GM12878 (cell line): ENCODE measurements at regions not wholly inside any gene's neighbourhood (a gene's known extent, or its start where the extent isn't known, plus 50 kb on each side); places are given as distances from the start of the nearest gene placed in this dataset.

Experiments
- ATAC-seq: fragments of 200-7000 bp; cut with Tn5 transposase; 3 replicates; pipeline ENCODE4 v1.9.1; 2020; ENCODE audit warnings: mild to moderate bottlenecking, moderate library complexity
- BruUV-seq: library from RNA; stranded (reverse); fragments of 400-500 nt; replicated peaks from 2 replicates; lab custom pipeline; 2021; lab: Mats Ljungman, UMichigan
- CTCF ChIA-PET: fragments of 300-600 bp; sonication (Branson Sonifier 250); formaldehyde crosslinking; extraction: SDS; loops from one replicate; lab custom pipeline; 2021; ENCODE audit warnings: inconsistent platforms; lab: Yijun Ruan, JAX
- POLR2A ChIA-PET: fragments of 350-600 bp; formaldehyde crosslinking; extraction: SDS; loops from one replicate; lab custom pipeline; 2021; ENCODE audit warnings: inconsistent platforms; lab: Charles Lee
- RAD21 ChIA-PET: fragments of 300-600 bp; sonication (Branson Sonifier 250); formaldehyde crosslinking; loops from one replicate; lab custom pipeline; 2023; ENCODE audit warnings: antibody characterized with exemption; ENCODE audit not compliant: unreplicated experiment; lab: Charles Lee
- SMC1A ChIA-PET: fragments of 300-600 bp; sonication (Branson Sonifier 250); formaldehyde crosslinking; loops from one replicate; lab custom pipeline; 2023; ENCODE audit not compliant: unreplicated experiment, uncharacterized antibody; lab: Charles Lee
- DNase-seq: peaks from one replicate; pipeline ENCODE4 v3.0.0-alpha.2; 2011; ENCODE audit warnings: low read depth, low spot score
- FAIRE-seq: peaks from 3 replicates; lab custom pipeline; 2011; peaks lifted over from hg19 to GRCh38; lab: Jason Lieb, UNC
- H2AFZ ChIP-seq: 2 replicates; pipeline ENCODE4 v1.6.0; 2011; ENCODE audit warnings: low read depth, low read length, control low read depth; ENCODE audit not compliant: control insufficient read depth
- H3K27ac ChIP-seq: 2 replicates; pipeline ENCODE4 v1.5.1; 2011; ENCODE audit warnings: control low read depth; ENCODE audit not compliant: control insufficient read depth, insufficient read depth
- H3K27me3 ChIP-seq, 2 experiments: replicated peaks in 1 of 2; 2 replicates each; pipeline versions ENCODE4 v1.6.0 to v1.6.1; 2011; ENCODE audit warnings: low read length in 1 of 2; ENCODE audit not compliant: control insufficient read depth in 2 of 2, insufficient read depth in 2 of 2
- H3K36me3 ChIP-seq, 2 experiments: 2 replicates each; pipeline ENCODE4 v1.5.1; 2011; ENCODE audit warnings: low read length in 1 of 2; ENCODE audit not compliant: control insufficient read depth in 2 of 2, insufficient read depth in 2 of 2
- H3K4me1 ChIP-seq: 2 replicates; pipeline ENCODE4 v1.6.1; 2011; ENCODE audit warnings: mild to moderate bottlenecking, low read length, moderate library complexity, mixed read lengths; ENCODE audit not compliant: control insufficient read depth, insufficient read depth
- H3K4me2 ChIP-seq: 2 replicates; pipeline ENCODE4 v1.6.0; 2011; ENCODE audit warnings: control low read depth; ENCODE audit not compliant: control insufficient read depth, insufficient read depth
- H3K4me3 ChIP-seq: fragments of 200-600 bp; sonication (generic); 2 replicates; pipeline ENCODE4 v1.5.1; 2016
- H3K79me2 ChIP-seq: 2 replicates; pipeline ENCODE4 v1.6.0; 2011; ENCODE audit warnings: low read length; ENCODE audit not compliant: control insufficient read depth, insufficient read depth
- H3K9ac ChIP-seq: 2 replicates; pipeline ENCODE4 v1.8.0; 2011; ENCODE audit warnings: low read length, control low read depth, mixed read lengths; ENCODE audit not compliant: control insufficient read depth, insufficient read depth
- H3K9me3 ChIP-seq: replicated peaks from 3 replicates; pipeline ENCODE4 v1.5.1; 2011; ENCODE audit warnings: mild to moderate bottlenecking, low read length; ENCODE audit not compliant: control insufficient read depth, insufficient read depth
- H4K20me1 ChIP-seq: 2 replicates; pipeline ENCODE4 v1.6.0; 2011; ENCODE audit not compliant: control insufficient read depth, insufficient read depth
- CEBPB ChIP-seq, 2 experiments: fragments of 150-350 bp in 1 of 2; IDR thresholded peaks; 2 replicates each; pipeline ENCODE4 v1.6.1; 2012 to 2014; ENCODE audit warnings: low read depth in 2 of 2, low read length in 2 of 2, borderline replicate concordance in 1 of 2, inconsistent platforms in 1 of 2
- CHD4 ChIP-seq: fragments of 200-600 bp; sonication (generic); IDR thresholded peaks from 2 replicates; pipeline ENCODE4 v1.6.1; 2016; ENCODE audit warnings: mild to moderate bottlenecking
- EGR1 ChIP-seq, 2 experiments: IDR thresholded peaks; 1 replicate in 1 of 2; 2 replicates in 1 of 2; pipeline ENCODE4 v1.6.1; 2011 to 2012; ENCODE audit warnings: low read depth in 2 of 2, low read length in 2 of 2, borderline replicate concordance in 1 of 2, mild to moderate bottlenecking in 1 of 2, moderate library complexity in 1 of 2
- ETV6 ChIP-seq, 2 experiments: fragments of 450-650 bp in 1 of 2; IDR thresholded peaks in 1 of 2; conservative IDR thresholded peaks in 1 of 2; 2 replicates each; pipeline ENCODE4 v1.6.1; 2014; ENCODE audit warnings: antibody characterized with exemption in 1 of 2, borderline replicate concordance in 1 of 2, low read depth in 1 of 2, mild to moderate bottlenecking in 1 of 2, moderate library complexity in 1 of 2
- EZH2 ChIP-seq: IDR thresholded peaks from 2 replicates; pipeline ENCODE4 v1.6.1; 2012; ENCODE audit warnings: low read depth, mild to moderate bottlenecking, control low read depth, inconsistent platforms, low read length, borderline replicate concordance; ENCODE audit not compliant: control insufficient read depth
- POU2F2 ChIP-seq: IDR thresholded peaks from 3 replicates; pipeline ENCODE4 v1.6.1; 2011; ENCODE audit warnings: low read depth, mild to moderate bottlenecking, low read length, borderline replicate concordance
- RB1 ChIP-seq: fragments of 450-650 bp; formaldehyde crosslinking; IDR thresholded peaks from 2 replicates; pipeline ENCODE4 v1.6.1; 2017; ENCODE audit warnings: mild to moderate bottlenecking, borderline replicate concordance
- RBBP5 ChIP-seq: fragments of 200-600 bp; sonication (generic); conservative IDR thresholded peaks from 2 replicates; pipeline ENCODE4 v1.6.1; 2016
- RUNX3 ChIP-seq: IDR thresholded peaks from 2 replicates; pipeline ENCODE4 v1.6.1; 2012; ENCODE audit warnings: low read length, inconsistent platforms
- SUZ12 ChIP-seq: fragments of 200-600 bp; sonication (generic); IDR thresholded peaks from one replicate; pipeline ENCODE4 v1.6.1; 2018; ENCODE audit warnings: antibody characterized with exemption, mild to moderate bottlenecking; ENCODE audit not compliant: unreplicated experiment
- YBX1 ChIP-seq: fragments of 450-650 bp; IDR thresholded peaks from 2 replicates; pipeline ENCODE4 v1.6.1; 2016; ENCODE audit warnings: antibody characterized with exemption
- ZSCAN29 ChIP-seq: fragments of 450-650 bp; IDR thresholded peaks from 2 replicates; pipeline ENCODE4 v1.6.1; 2017; ENCODE audit warnings: mild to moderate bottlenecking, moderate library complexity
- WGBS: methylation state at CpG from one replicate; pipeline ENCODE4 v1.1.6; 2016; ENCODE audit warnings: low lambda C conversion rate; ENCODE audit not compliant: insufficient replicate concordance, insufficient coverage; ENCODE audit errors: missing lambda C conversion rate; 5-methylcytosine and 5-hydroxymethylcytosine counted together
- in situ Hi-C: fragments of 300-500 bp; cut with MboI; formaldehyde crosslinking; loops from 9 replicates; pipeline ENCODE4 v1.14.3; 2018; ENCODE audit warnings: mixed read lengths
- intact Hi-C: fragments of 100-400 bp; cut with micrococcal nuclease; formaldehyde crosslinking; loops from one replicate; pipeline ENCODE4 v1.14.2; 2022; ENCODE audit not compliant: unreplicated experiment
- TF ChIP-seq, protein P1 (sequence below): fragments of 450-650 bp; conservative IDR thresholded peaks from 2 replicates; pipeline ENCODE4 v1.6.1; 2017; ENCODE audit warnings: mild to moderate bottlenecking, moderate library complexity
- TF ChIP-seq, protein P2 (sequence below): fragments of 150-350 bp; IDR thresholded peaks from 2 replicates; pipeline ENCODE4 v1.6.1; 2014; ENCODE audit warnings: mild to moderate bottlenecking, low read depth, low read length
- TF ChIP-seq, protein P3 (sequence below): fragments of 450-650 bp; IDR thresholded peaks from 2 replicates; pipeline ENCODE4 v1.6.1; 2016; ENCODE audit warnings: mild to moderate bottlenecking
- TF ChIP-seq, protein P4 (sequence below): IDR thresholded peaks from 2 replicates; pipeline ENCODE4 v1.6.1; 2012; ENCODE audit warnings: low read depth, low read length, improper control_type of control experiment

DNA sequence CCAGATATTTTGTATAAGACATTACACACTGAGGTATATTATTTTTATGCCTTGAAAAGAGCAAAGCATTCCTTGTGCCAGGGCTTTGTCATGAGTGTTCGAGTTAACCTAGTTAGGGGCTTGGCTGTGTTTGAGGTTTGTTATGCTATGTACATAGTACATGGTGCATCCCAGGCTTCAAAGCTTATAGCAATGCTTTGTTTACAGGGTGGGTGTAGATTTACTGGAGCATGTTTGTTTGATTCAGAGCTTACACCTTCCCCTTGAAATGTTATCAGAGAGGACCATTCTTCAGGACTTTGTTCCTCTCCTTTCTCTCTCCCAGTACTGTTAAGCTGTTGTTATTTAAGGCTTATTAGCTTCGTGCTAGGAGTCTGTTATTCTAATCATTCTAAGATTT is 738.7 kb upstream of the LRRTM4 start:
- FAIRE-seq: no peak

More for the DNA sequence above, 738.7 kb upstream of the LRRTM4 start:
- ATAC-seq (no peak), DNase-seq (no peak)
- H3K27me3 ChIP-seq: no peaks in the 10 kb centered on the region
- SMC1A ChIA-PET: interaction anchor here (0.6 to 1.6 kb wide), 4 partner anchors 35 to 97 kb away, joined by 3 to 5 read pairs (median 4); no protein-coding TSS in a partner anchor
- POLR2A ChIA-PET: no interaction called here
- no peak overlapping the region for H2AFZ ChIP-seq
- H3K27ac ChIP-seq: no peak overlapping the region
- intact Hi-C loops (no loop called here), in situ Hi-C loops (no loop called here)
- RAD21 ChIA-PET: interaction anchor here (0.6 kb wide), 1 partner anchor 196 kb away, joined by 3 read pairs; no protein-coding TSS in a partner anchor
- no peaks in the 10 kb centered on the region for H3K36me3 ChIP-seq
- CTCF ChIA-PET: interaction anchor here (0.6 to 1.1 kb wide), 3 partner anchors 13 to 274 kb away, joined by 3 read pairs; no protein-coding TSS in a partner anchor
- H3K4me1 ChIP-seq: no peaks in the 10 kb centered on the region
- no peak overlapping the region for H3K4me2 ChIP-seq
- H3K9ac ChIP-seq: no peak overlapping the region
- no peaks in the 10 kb centered on the region for H4K20me1 ChIP-seq
- H3K9me3 ChIP-seq: no peaks in the 10 kb centered on the region
- no peaks in the 10 kb centered on the region for H3K79me2 ChIP-seq
- H3K4me3 ChIP-seq: no peak overlapping the region
- TF ChIP-seq, protein P1, sequence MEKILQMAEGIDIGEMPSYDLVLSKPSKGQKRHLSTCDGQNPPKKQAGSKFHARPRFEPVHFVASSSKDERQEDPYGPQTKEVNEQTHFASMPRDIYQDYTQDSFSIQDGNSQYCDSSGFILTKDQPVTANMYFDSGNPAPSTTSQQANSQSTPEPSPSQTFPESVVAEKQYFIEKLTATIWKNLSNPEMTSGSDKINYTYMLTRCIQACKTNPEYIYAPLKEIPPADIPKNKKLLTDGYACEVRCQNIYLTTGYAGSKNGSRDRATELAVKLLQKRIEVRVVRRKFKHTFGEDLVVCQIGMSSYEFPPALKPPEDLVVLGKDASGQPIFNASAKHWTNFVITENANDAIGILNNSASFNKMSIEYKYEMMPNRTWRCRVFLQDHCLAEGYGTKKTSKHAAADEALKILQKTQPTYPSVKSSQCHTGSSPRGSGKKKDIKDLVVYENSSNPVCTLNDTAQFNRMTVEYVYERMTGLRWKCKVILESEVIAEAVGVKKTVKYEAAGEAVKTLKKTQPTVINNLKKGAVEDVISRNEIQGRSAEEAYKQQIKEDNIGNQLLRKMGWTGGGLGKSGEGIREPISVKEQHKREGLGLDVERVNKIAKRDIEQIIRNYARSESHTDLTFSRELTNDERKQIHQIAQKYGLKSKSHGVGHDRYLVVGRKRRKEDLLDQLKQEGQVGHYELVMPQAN: no peak
- no peak for TF ChIP-seq SUZ12
- no peak for TF ChIP-seq ZSCAN29
- TF ChIP-seq, protein P2, sequence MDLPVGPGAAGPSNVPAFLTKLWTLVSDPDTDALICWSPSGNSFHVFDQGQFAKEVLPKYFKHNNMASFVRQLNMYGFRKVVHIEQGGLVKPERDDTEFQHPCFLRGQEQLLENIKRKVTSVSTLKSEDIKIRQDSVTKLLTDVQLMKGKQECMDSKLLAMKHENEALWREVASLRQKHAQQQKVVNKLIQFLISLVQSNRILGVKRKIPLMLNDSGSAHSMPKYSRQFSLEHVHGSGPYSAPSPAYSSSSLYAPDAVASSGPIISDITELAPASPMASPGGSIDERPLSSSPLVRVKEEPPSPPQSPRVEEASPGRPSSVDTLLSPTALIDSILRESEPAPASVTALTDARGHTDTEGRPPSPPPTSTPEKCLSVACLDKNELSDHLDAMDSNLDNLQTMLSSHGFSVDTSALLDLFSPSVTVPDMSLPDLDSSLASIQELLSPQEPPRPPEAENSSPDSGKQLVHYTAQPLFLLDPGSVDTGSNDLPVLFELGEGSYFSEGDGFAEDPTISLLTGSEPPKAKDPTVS: no peak
- TF ChIP-seq, protein P3, sequence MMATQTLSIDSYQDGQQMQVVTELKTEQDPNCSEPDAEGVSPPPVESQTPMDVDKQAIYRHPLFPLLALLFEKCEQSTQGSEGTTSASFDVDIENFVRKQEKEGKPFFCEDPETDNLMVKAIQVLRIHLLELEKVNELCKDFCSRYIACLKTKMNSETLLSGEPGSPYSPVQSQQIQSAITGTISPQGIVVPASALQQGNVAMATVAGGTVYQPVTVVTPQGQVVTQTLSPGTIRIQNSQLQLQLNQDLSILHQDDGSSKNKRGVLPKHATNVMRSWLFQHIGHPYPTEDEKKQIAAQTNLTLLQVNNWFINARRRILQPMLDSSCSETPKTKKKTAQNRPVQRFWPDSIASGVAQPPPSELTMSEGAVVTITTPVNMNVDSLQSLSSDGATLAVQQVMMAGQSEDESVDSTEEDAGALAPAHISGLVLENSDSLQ: no peak
- TF ChIP-seq EGR1 (IDR thresholded peaks at IDR 0.05; ENCODE audit: borderline replicate concordance in 1 of 2, low read depth in 2 of 2, low read length in 2 of 2): no peak
- no peak for TF ChIP-seq EZH2
- TF ChIP-seq, protein P4, sequence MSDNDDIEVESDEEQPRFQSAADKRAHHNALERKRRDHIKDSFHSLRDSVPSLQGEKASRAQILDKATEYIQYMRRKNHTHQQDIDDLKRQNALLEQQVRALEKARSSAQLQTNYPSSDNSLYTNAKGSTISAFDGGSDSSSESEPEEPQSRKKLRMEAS: no peak
- TF ChIP-seq ETV6 (conservative IDR thresholded peaks at IDR 0.05 in 1 of 2, IDR thresholded peaks at IDR 0.05 in 1 of 2; ENCODE audit: borderline replicate concordance in 1 of 2, low read depth in 1 of 2): no peak
- no peak for TF ChIP-seq CHD4
- TF ChIP-seq RBBP5: no peak
- TF ChIP-seq CEBPB (IDR thresholded peaks at IDR 0.05; ENCODE audit: borderline replicate concordance in 1 of 2, low read depth in 2 of 2, low read length in 2 of 2): no peak
- no peak for TF ChIP-seq RUNX3
- no peak for TF ChIP-seq RB1
- no peak for TF ChIP-seq POU2F2
- no peak for TF ChIP-seq YBX1
- TF ChIP-seq, all 136 proteins: peak for 0
- WGBS: 2% methylated on average over 2 of the region's 2 CpGs
- BruUV-seq: no TSS peak
